GM12875 (cell line): ENCODE measurements at regions not wholly inside any gene's neighbourhood (a gene's known extent, or its start where the extent isn't known, plus 50 kb on each side); places are given as distances from the start of the nearest gene placed in this dataset.

Experiments
- H3K4me3 ChIP-seq: one replicate; pipeline ENCODE4 v1.5.1; 2011; ENCODE audit warnings: low read depth, low read length, control low read depth
- TF ChIP-seq, protein P1 (sequence below): IDR thresholded peaks from 2 replicates; pipeline ENCODE4 v1.5.1; 2011; ENCODE audit warnings: low read depth, mild to moderate bottlenecking, control low read depth, inconsistent platforms, low read length, moderate library complexity, borderline replicate concordance; ENCODE audit not compliant: insufficient read depth

DNA sequence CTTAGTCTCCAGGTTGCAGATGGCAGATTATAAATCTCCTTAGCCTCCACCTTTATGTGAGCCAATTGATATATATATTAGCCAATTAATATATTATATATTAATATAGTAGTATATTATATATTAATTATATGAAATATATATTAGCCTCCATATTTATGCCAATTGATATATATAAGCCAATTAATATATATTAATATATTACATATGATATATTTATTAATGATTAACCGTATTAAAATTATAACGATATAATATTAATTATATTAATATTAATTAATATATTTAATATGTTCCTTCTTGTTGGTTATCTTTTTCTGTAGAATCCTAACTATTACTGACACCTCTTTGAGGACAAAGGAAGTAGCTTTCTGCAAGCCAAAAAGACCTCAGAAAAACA, 972.5 kb downstream of the GBE1 start:
- TF ChIP-seq, protein P1, sequence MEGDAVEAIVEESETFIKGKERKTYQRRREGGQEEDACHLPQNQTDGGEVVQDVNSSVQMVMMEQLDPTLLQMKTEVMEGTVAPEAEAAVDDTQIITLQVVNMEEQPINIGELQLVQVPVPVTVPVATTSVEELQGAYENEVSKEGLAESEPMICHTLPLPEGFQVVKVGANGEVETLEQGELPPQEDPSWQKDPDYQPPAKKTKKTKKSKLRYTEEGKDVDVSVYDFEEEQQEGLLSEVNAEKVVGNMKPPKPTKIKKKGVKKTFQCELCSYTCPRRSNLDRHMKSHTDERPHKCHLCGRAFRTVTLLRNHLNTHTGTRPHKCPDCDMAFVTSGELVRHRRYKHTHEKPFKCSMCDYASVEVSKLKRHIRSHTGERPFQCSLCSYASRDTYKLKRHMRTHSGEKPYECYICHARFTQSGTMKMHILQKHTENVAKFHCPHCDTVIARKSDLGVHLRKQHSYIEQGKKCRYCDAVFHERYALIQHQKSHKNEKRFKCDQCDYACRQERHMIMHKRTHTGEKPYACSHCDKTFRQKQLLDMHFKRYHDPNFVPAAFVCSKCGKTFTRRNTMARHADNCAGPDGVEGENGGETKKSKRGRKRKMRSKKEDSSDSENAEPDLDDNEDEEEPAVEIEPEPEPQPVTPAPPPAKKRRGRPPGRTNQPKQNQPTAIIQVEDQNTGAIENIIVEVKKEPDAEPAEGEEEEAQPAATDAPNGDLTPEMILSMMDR: no peak
- H3K4me3 ChIP-seq: no peak overlapping the region

DNA sequence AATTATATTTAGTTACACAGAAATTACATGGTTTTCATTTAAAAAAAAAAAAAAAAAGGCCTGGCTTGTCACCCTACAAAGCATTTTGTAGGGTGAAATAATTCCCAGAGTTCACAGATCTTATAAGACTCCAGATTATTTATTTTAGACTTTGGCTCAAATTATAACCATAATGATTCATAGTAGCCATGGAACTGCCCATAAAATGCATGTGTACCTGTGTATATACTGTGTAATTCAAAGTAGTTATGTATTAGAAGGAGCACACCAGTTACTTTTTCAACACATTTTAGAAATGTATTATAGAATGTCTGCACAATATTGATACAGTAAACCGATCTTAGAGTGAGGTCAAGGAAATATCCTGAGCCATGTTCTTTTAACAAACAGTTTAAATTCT, 975.6 kb downstream of the GBE1 start:
- no peak overlapping the region for H3K4me3 ChIP-seq
- TF ChIP-seq, protein P1: no peak

DNA sequence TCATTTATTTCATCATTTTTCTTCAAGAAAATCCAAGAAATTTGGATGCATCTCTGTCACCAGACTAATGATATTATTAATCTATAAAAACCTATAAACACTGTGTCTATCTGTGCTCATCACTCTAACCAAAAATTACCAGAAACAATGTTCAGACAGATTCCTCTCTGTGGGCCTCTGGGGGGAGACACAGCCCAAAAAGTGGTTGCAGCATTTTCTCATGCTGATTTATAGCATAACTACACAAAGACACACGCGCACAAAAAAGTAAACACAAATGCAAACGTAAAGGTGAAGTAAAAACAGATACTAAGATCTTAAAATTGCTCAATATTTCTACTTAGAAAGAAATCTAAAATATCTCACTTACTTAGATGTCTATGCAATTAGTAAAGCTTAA, 976.0 kb downstream of the GBE1 start:
- TF ChIP-seq, protein P1: no peak
- H3K4me3 ChIP-seq: no peak overlapping the region

DNA sequence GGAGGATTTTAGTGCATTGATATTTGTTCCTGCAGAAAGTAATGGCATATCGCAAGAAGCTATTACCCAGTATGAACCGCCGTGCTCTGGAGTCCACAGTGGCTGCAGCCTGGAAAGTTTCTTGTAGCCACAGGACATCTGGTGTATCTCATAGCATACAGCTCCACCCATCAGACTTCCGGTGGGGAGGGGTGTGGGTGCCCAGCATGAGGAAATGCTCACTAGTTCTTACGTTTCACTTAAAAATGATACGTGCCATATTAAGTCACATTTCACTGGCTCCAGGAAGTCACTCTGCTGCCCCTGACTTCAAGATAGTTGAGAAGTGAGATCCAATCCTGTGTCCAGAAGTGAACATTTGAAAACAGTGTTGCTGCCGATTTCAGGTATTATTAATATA, 990.4 kb downstream of the GBE1 start:
- TF ChIP-seq, protein P1: no peak
- H3K4me3 ChIP-seq: no peak overlapping the region

DNA sequence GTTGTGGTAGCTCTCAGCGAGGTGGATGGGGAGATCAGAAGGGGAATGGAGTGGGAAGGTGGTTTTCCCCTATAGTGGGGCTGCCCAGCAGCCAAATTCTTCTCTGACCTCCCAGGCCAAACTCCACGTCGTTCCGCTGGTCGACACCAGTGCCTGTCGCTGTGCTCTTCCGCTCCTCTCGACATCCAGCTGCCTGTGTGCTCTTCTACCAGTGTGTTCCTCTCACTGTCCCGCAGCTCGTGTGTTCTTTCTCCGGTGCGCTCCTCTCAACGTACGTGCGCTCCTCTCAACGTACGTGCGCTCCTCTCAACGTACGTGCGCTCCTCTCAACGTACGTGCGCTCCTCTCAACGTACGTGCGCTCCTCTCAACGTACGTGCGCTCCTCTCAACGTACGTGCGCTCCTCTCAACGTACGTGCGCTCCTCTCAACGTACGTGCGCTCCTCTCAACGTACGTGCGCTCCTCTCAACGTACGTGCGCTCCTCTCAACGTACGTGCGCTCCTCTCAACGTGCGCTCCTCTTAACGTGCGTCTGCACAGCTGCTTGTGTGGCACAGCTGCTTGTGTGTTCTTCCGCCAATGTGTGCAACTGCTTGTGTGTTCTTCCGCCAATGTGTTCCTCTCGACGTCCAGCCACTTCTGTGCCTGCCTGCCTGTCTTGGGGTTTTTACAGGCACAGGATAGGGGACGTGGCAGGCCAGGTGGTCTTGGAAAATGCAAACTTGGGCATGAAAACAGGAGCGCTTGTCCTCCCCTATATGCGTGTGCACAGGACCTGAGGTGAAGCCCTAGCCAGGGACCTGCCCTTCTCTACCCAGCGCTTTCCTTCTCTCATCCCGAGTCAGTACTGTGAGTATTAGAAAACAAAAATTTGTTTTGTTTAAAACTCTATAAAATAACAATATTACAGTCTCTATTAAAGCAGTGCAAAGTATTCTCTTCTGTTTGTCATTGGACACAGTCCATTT, 991.1 kb downstream of the GBE1 start:
- TF ChIP-seq, protein P1: no peak
- H3K4me3 ChIP-seq: no peak overlapping the region

DNA sequence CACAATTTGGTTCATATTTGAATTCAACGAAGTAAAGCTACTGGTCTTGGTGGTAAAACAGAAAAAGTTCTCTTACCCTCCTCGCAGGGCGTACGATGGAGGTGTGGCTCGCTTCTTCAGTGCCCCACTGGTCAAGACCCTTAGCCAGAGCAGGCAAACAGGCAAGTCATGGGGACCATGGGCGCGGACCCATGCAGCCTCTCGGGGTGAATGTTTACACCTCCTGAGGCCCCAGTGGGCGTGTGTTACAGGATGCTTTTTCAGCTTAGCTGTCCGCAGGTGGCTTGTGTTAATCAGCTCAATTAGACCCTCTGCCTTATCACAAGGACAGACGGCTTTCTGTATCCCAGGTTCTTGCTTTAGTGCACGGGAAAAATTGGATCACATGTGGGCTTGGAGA, 991.8 kb downstream of the GBE1 start:
- TF ChIP-seq, protein P1: no peak
- H3K4me3 ChIP-seq: no peak overlapping the region

DNA sequence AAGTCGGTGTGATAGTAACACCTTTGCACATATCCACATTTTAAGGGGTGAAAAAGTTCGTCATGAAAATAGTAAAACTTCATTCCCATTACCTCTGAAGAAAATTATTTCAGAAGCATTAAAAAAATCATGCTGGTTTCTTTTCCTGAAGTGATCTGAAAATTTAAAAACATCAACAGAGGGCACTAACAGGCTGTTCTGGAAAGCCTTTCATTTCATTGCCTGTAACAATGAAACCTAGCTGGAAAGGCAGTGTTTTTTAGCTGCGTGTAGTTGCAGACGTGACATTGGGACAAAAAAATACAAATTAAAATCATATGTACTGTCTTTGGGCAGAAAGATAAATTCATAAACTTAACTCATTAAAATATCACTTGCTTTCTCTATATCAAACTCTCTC, 993.8 kb downstream of the GBE1 start:
- H3K4me3 ChIP-seq: no peak overlapping the region
- TF ChIP-seq, protein P1: no peak
